ENCODE measurements at regions not wholly inside any gene's neighbourhood (a gene's known extent, or its start where the extent isn't known, plus 50 kb on each side); places are given as distances from the start of the nearest gene placed in this dataset.

GRCh38 chr1:164040754-164041153, 518.2 kb upstream of the PBX1 start:
- DNase-seq (ENCODE audit: extremely low read depth in 1 of 4, low spot score in 3 of 4) (no peak), ATAC-seq (no peak), FAIRE-seq (no peak)
- TF ChIP-seq ZNF398 (CRISPR knock-in tag; IDR thresholded peaks at IDR 0.05) (no peak), MIER1 (IDR thresholded peaks at IDR 0.05; ENCODE audit: low read depth) (no peak), GATAD2B (IDR thresholded peaks at IDR 0.05; ENCODE audit: borderline replicate concordance) (no peak), FOS (IDR thresholded peaks at IDR 0.05; ENCODE audit: extremely low read depth, insufficient read length) (no peak), NCOA1 (IDR thresholded peaks at IDR 0.05; ENCODE audit: low read depth) (no peak), BHLHE40 (IDR thresholded peaks at IDR 0.05; ENCODE audit: low read length) (no peak), RBM34 (IDR thresholded peaks at IDR 0.05; ENCODE audit: borderline replicate concordance, insufficient read depth, low read length) (no peak), MEIS2 (IDR thresholded peaks at IDR 0.05; ENCODE audit: partially characterized antibody) (no peak), CBX8 (IDR thresholded peaks at IDR 0.05; ENCODE audit: borderline replicate concordance, extremely low read depth, low read depth, low read length, poor library complexity, severe bottlenecking) (no peak), ASH1L (IDR thresholded peaks at IDR 0.05; ENCODE audit: borderline replicate concordance, low read depth, partially characterized antibody) (no peak), ZNF282 (CRISPR knock-in tag; IDR thresholded peaks at IDR 0.05) (no peak), ZNF224 (CRISPR knock-in tag; IDR thresholded peaks at IDR 0.05) (no peak), SIRT6 (IDR thresholded peaks at IDR 0.05; ENCODE audit: low read depth, low read length) (no peak), KDM1A (IDR thresholded peaks at IDR 0.05) (no peak), CHD2 (IDR thresholded peaks at IDR 0.05; ENCODE audit: low read depth, low read length) (no peak), ZNF274 (IDR thresholded peaks at IDR 0.05; ENCODE audit: borderline replicate concordance, low read depth, low read length) (no peak), ZNF699 (CRISPR knock-in tag; IDR thresholded peaks at IDR 0.05; ENCODE audit: insufficient replicate concordance) (no peak), TRIM25 (IDR thresholded peaks at IDR 0.05; ENCODE audit: borderline replicate concordance) (no peak), KAT2B (IDR thresholded peaks at IDR 0.05; ENCODE audit: low read depth, low read length) (no peak), ZNF639 (CRISPR knock-in tag; conservative IDR thresholded peaks at IDR 0.05 in 1 of 2, IDR thresholded peaks at IDR 0.05 in 1 of 2) (no peak)
- in situ Hi-C loops (cut with MboI): no loop called here
- Histone ChIP-seq H3K4me1 (replicated peaks in 1 of 2; ENCODE audit: control insufficient read depth in 2 of 2, insufficient read depth in 2 of 2, low read length in 2 of 2) (no peaks in the 10 kb centered on the region), H4K20me1 (replicated peaks; ENCODE audit: control insufficient read depth, insufficient read depth, low read length) (no peaks in the 10 kb centered on the region), H2AFZ (ENCODE audit: low read depth, low read length) (no peak overlapping the region), H3K27me3 (ENCODE audit: control insufficient read depth in 2 of 2, insufficient read depth in 2 of 2, low read length in 2 of 2) (no peaks in the 10 kb centered on the region), H3K79me2 (ENCODE audit: control insufficient read depth, insufficient read depth, low read length) (no peaks in the 10 kb centered on the region), H3K9me1 (ENCODE audit: control insufficient read depth, insufficient read depth, low read length) (no peaks in the 10 kb centered on the region), H3K4me2 (ENCODE audit: insufficient read depth, low read length) (no peak overlapping the region), H3K4me3 (no peak overlapping the region), H3K27ac (ENCODE audit: extremely low read depth, low read depth, low read length) (no peak overlapping the region), H3K36me3 (ENCODE audit: control insufficient read depth, insufficient read depth, low read length) (no peaks in the 10 kb centered on the region), H3K9me3 (replicated peaks; ENCODE audit: control insufficient read depth, insufficient read depth, low read depth, low read length) (no peaks in the 10 kb centered on the region; the same call in 1 of the 2 replicates), H3K9ac (ENCODE audit: insufficient read depth in 1 of 2, low read depth in 2 of 2, low read length in 2 of 2) (no peak overlapping the region)
- no TSS peak for BruUV-seq (replicated peaks)
- POLR2A ChIA-PET: no interaction called here
- CTCF ChIA-PET (ENCODE audit: low intra/inter-chr PET ratio): no interaction called here
- 0% methylated on average over 1 of the region's 1 CpG for WGBS (ENCODE audit: insufficient coverage, low coverage, missing lambda C conversion rate)
- intact Hi-C loops (cut with micrococcal nuclease): no loop called here

Data from K562 (cell line).